PC-3 (cell line): ENCODE measurements at regions not wholly inside any gene's neighbourhood (a gene's known extent, or its start where the extent isn't known, plus 50 kb on each side); places are given as distances from the start of the nearest gene placed in this dataset.

ENCODE experiments used
- ATAC-seq: fragments of 200-7000 bp; cut with Tn5 transposase; 2 replicates; pipeline ENCODE4 v1.9.1; 2020; ENCODE audit warnings: mild to moderate bottlenecking, moderate library complexity
- BruUV-seq: library from RNA; stranded (reverse); fragments of 400-500 nt; replicated peaks from 2 replicates; lab custom pipeline; 2021; lab: Mats Ljungman, UMichigan
- CTCF ChIA-PET: fragments of 300-600 bp; sonication (Branson Sonifier 250); formaldehyde crosslinking; loops from one replicate; lab custom pipeline; 2022; ENCODE audit warnings: antibody characterized with exemption; lab: Charles Lee
- POLR2A ChIA-PET: fragments of 300-600 bp; sonication (Branson Sonifier 250); formaldehyde crosslinking; loops from one replicate; lab custom pipeline; 2022; ENCODE audit warnings: antibody characterized with exemption; ENCODE audit not compliant: unreplicated experiment; lab: Charles Lee
- DNase-seq: peaks from one replicate; pipeline ENCODE4 v3.0.0-alpha.2; 2015
- H2AFZ ChIP-seq: fragments of 300-600 bp; sonication (generic); 2 replicates; pipeline ENCODE4 v1.6.0; 2016; ENCODE audit warnings: antibody characterized with exemption, low read length
- H3F3A ChIP-seq: fragments of 300-600 bp; sonication (generic); one replicate; pipeline ENCODE4 v1.6.0; 2017; ENCODE audit warnings: antibody characterized with exemption, low read length, control low read depth, mild to moderate bottlenecking; ENCODE audit not compliant: unreplicated experiment
- H3K27ac ChIP-seq: fragments of 300-600 bp; sonication (generic); 2 replicates; pipeline ENCODE4 v1.5.1; 2016; ENCODE audit warnings: mild to moderate bottlenecking, low read length
- H3K27me3 ChIP-seq: fragments of 300-600 bp; sonication (generic); 2 replicates; pipeline ENCODE4 v1.6.1; 2016; ENCODE audit warnings: low read length, mixed read lengths
- H3K36me3 ChIP-seq: fragments of 300-600 bp; sonication (generic); 2 replicates; pipeline ENCODE4 v1.6.1; 2016; ENCODE audit warnings: low read depth, mixed run types, low read length, mixed read lengths
- H3K4me1 ChIP-seq: fragments of 300-600 bp; sonication (generic); 2 replicates; pipeline ENCODE4 v1.5.1; 2016; ENCODE audit warnings: low read length; ENCODE audit not compliant: insufficient read depth
- H3K4me2 ChIP-seq: fragments of 300-600 bp; sonication (generic); 2 replicates; pipeline ENCODE4 v1.6.0; 2016; ENCODE audit warnings: low read length
- H3K4me3 ChIP-seq: fragments of 300-600 bp; sonication (generic); 2 replicates; pipeline ENCODE4 v1.5.1; 2016; ENCODE audit warnings: mild to moderate bottlenecking, low read length, mixed read lengths
- H3K79me2 ChIP-seq: fragments of 300-600 bp; sonication (generic); 2 replicates; pipeline ENCODE4 v1.6.1; 2017; ENCODE audit warnings: low read length, mixed read lengths
- H3K9ac ChIP-seq: fragments of 300-600 bp; sonication (generic); 2 replicates; pipeline ENCODE4 v1.6.0; 2016; ENCODE audit warnings: mild to moderate bottlenecking, low read length
- H3K9me2 ChIP-seq: fragments of 300-600 bp; sonication (generic); replicated peaks from 2 replicates; pipeline ENCODE4 v1.6.1; 2016; ENCODE audit warnings: mixed run types, low read length, mixed read lengths
- H3K9me3 ChIP-seq: fragments of 300-600 bp; sonication (generic); 2 replicates; pipeline ENCODE4 v1.6.1; 2016; ENCODE audit warnings: low read length, mixed read lengths
- H4K20me1 ChIP-seq: fragments of 300-600 bp; sonication (generic); 2 replicates; pipeline ENCODE4 v1.6.1; 2016; ENCODE audit warnings: low read length, mixed read lengths
- EZH2 ChIP-seq: fragments of 300-600 bp; sonication (generic); IDR thresholded peaks from one replicate; pipeline ENCODE4 v1.6.1; 2017; ENCODE audit warnings: antibody characterized with exemption, mild to moderate bottlenecking, low read length; ENCODE audit not compliant: unreplicated experiment
- EZH2phosphoT487 ChIP-seq: fragments of 300-600 bp; sonication (generic); IDR thresholded peaks from 2 replicates; pipeline ENCODE4 v1.6.1; 2018; ENCODE audit warnings: mild to moderate bottlenecking, antibody characterized with exemption, low read length, borderline replicate concordance
- intact Hi-C: fragments of 100-400 bp; cut with micrococcal nuclease; formaldehyde crosslinking; loops from 2 replicates; pipeline ENCODE4 v1.9.0; 2023
- TF ChIP-seq, protein P1 (sequence below): fragments of 300-600 bp; sonication (generic); conservative IDR thresholded peaks from 2 replicates; pipeline ENCODE4 v1.5.1; 2017; ENCODE audit warnings: antibody characterized with exemption, low read depth, mild to moderate bottlenecking, low read length

DNA sequence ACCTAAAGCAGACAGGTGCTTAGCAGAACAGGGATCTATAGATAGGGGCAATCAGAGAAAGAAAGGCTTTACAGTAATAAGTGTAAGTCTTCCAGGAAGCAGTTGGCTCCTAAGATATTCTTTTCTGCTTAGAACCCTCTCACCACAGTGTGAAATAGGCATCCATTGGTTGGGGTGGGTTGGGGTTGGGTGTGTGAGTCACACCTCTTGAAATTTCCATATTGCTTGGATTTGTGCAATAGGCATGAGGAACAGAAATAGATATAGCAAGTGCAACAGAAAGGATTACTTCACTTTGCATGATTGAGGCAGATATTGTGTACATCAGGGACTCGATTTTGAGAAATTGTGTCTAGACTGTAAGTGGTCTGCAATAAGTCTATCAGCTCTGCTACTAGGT, 200.1 kb upstream of the GAP43 start:
- no peaks in the 10 kb centered on the region for H3K27me3 ChIP-seq
- ChIA-PET POLR2A (no interaction called here), CTCF (no interaction called here)
- H3K27ac ChIP-seq = no peak overlapping the region
- no peak overlapping the region for H2AFZ ChIP-seq
- DNase-seq = no peak
- H3K9me3 ChIP-seq = no peaks in the 10 kb centered on the region
- H3K4me2 ChIP-seq = no peak overlapping the region
- no peaks in the 10 kb centered on the region for H3K79me2 ChIP-seq
- no peaks in the 10 kb centered on the region for H3K4me1 ChIP-seq
- ATAC-seq = no peak
- no peak overlapping the region for H3K9ac ChIP-seq
- no peaks in the 10 kb centered on the region for H4K20me1 ChIP-seq
- TF ChIP-seq, protein P1, sequence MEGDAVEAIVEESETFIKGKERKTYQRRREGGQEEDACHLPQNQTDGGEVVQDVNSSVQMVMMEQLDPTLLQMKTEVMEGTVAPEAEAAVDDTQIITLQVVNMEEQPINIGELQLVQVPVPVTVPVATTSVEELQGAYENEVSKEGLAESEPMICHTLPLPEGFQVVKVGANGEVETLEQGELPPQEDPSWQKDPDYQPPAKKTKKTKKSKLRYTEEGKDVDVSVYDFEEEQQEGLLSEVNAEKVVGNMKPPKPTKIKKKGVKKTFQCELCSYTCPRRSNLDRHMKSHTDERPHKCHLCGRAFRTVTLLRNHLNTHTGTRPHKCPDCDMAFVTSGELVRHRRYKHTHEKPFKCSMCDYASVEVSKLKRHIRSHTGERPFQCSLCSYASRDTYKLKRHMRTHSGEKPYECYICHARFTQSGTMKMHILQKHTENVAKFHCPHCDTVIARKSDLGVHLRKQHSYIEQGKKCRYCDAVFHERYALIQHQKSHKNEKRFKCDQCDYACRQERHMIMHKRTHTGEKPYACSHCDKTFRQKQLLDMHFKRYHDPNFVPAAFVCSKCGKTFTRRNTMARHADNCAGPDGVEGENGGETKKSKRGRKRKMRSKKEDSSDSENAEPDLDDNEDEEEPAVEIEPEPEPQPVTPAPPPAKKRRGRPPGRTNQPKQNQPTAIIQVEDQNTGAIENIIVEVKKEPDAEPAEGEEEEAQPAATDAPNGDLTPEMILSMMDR = no peak
- no peak for TF ChIP-seq EZH2
- TF ChIP-seq EZH2phosphoT487 = no peak
- H3F3A ChIP-seq = no peaks in the 10 kb centered on the region
- H3K9me2 ChIP-seq = no peaks in the 10 kb centered on the region
- no TSS peak for BruUV-seq
- H3K4me3 ChIP-seq = no peak overlapping the region
- no peaks in the 10 kb centered on the region for H3K36me3 ChIP-seq
- intact Hi-C loops = no loop called here

DNA sequence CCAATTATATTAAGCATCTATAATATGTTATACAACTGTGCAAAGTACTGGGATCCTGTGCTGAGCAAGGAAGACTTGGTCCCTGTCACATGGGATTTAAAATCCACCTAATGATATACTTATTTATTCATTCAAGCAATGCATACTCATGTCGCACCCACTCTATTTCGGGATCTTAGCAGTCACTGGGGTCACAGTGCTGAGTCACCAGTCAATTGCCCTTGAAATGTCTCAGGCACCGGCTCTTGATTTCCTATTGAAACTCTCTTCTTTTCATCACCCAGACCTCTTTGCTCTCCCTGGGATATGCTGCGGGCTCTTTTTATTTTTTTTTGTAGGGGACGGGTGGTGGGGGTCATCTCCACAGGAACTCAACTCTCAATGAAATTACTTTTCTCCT, 194.5 kb upstream of the GAP43 start:
- ATAC-seq (no peak), DNase-seq (no peak)
- TF ChIP-seq EZH2 (no peak), EZH2phosphoT487 (no peak)
- TF ChIP-seq, protein P1 = no peak
- Histone ChIP-seq H4K20me1 (no peaks in the 10 kb centered on the region), H3K27ac (no peak overlapping the region), H3K36me3 (no peaks in the 10 kb centered on the region), H3K9ac (no peak overlapping the region), H2AFZ (no peak overlapping the region), H3K9me3 (no peaks in the 10 kb centered on the region), H3K4me1 (no peaks in the 10 kb centered on the region), H3K79me2 (no peaks in the 10 kb centered on the region), H3F3A (no peaks in the 10 kb centered on the region), H3K4me2 (no peak overlapping the region), H3K9me2 (no peaks in the 10 kb centered on the region), H3K27me3 (no peaks in the 10 kb centered on the region), H3K4me3 (no peak overlapping the region)
- CTCF ChIA-PET = no interaction called here
- intact Hi-C loops = no loop called here
- BruUV-seq = no TSS peak
- POLR2A ChIA-PET = no interaction called here

DNA sequence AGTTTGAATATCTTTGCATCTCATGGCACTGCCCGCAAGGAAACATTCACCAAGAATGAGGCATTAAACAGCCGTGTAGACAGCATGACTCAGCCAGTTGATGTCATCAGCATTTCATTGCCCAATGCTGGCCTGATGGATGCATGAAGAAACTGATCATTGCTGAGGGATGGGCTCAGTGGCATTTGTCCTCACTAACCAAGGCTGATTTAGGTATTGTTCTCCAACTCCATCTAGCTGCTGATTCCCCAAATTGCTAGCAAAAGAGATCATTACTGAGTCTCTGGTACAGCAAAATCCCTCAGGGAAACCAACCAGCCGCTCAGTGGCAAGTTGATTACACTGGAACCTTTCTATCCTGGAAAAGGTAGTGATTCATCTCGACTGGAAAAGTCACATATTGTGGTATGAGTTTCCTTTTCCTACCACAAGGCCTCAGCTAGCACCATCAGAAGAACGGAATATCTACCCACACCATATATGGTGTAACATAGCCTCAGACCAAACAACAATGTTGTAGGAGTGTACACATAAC, 186.5 kb upstream of the GAP43 start:
- no peak overlapping the region for H2AFZ ChIP-seq
- no peaks in the 10 kb centered on the region for H3K9me3 ChIP-seq
- no peak overlapping the region for H3K4me3 ChIP-seq
- H3K4me1 ChIP-seq = peaks cover 5% of the 10 kb centered on the region
- no peaks in the 10 kb centered on the region for H3K9me2 ChIP-seq
- H3F3A ChIP-seq = no peaks in the 10 kb centered on the region
- no peaks in the 10 kb centered on the region for H3K36me3 ChIP-seq
- intact Hi-C loops = loop anchor here (1.0 to 5.0 kb wide), 3 partner anchors 220 to 375 kb away; no protein-coding TSS in a partner anchor
- DNase-seq = peak; percentile 80
- TF ChIP-seq, protein P1 = peak; percentile 55
- TF ChIP-seq EZH2phosphoT487 = no peak
- H3K9ac ChIP-seq = no peak overlapping the region
- H3K27me3 ChIP-seq = no peaks in the 10 kb centered on the region
- H3K27ac ChIP-seq = peak overlapping the region; percentile 39; the same call in 1 of the 2 replicates
- no peaks in the 10 kb centered on the region for H4K20me1 ChIP-seq
- CTCF ChIA-PET = no interaction called here
- ATAC-seq = peak; percentile 80
- no peak overlapping the region for H3K4me2 ChIP-seq
- no peaks in the 10 kb centered on the region for H3K79me2 ChIP-seq
- POLR2A ChIA-PET = no interaction called here
- no TSS peak for BruUV-seq
